ENCODE measurements at regions not wholly inside any gene's neighbourhood (a gene's known extent, or its start where the extent isn't known, plus 50 kb on each side); places are given as distances from the start of the nearest gene placed in this dataset.

DNA sequence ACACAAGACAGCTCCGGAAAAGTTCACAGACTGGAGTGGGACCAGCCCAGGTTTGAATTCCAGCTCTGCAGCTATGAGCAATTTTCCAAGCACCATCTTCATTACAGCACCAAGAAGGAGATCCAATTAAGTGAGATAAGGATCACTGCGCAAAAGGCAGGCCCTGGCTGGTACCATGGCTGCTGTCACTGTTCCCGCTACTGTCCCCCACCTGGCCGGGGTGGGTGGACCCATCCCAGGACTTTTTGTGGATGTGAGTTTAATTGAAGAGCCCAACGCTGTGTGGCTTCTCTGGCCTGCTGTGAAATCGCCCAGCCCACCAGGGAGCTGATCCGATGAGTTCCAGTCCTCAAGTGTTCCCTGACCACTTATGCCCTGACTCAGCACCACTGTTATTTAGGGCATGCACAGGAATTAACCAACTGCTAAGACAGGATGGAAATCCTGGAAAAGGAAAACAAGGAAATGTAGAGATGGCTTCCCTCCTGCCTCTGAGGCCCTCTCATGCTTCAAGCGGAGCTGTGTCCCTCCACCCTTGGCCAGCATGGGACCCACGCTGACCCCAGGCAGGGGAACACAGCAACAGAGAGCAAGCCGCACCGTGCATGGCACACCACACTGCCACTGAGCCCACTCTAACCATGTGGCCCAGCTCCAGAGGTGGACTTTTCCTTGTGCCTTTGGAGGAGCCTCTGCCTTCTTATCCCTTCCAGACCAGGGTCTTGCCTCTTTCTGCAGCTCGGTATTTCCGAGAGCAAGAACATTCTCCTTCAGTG lies 150.0 kb upstream of the CST7 start:
- DNase-seq: no peak

DNA sequence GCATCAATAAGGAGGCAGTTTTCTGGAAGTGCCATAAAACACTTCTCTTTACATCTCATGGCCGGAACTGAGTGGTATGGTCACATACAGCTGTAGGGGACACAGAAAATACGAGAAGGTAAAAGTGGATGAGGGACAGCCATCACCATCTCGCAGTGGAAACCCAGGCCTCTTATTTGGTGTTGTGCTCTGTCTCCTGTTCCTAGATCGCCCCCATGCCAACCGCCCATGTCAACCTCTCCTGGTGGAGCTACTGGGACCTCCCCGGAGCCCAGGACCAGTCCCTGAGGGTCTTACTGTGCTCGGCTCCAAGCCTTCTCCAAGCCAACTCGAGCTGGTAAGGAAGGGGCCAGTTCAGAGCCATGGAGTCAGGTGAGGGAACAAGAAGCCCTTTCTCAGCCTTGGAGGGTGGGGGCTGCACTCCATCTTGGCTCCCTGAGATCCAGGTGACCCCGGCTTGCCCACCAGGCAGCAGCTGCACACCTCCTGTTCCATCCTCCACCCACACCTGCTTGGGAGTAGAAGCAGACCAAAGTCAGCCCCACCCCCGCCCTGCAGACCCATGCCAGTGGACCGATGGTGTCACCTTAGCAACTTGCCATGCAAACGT lies 149.0 kb upstream of the CST7 start:
- DNase-seq: no peak

DNA sequence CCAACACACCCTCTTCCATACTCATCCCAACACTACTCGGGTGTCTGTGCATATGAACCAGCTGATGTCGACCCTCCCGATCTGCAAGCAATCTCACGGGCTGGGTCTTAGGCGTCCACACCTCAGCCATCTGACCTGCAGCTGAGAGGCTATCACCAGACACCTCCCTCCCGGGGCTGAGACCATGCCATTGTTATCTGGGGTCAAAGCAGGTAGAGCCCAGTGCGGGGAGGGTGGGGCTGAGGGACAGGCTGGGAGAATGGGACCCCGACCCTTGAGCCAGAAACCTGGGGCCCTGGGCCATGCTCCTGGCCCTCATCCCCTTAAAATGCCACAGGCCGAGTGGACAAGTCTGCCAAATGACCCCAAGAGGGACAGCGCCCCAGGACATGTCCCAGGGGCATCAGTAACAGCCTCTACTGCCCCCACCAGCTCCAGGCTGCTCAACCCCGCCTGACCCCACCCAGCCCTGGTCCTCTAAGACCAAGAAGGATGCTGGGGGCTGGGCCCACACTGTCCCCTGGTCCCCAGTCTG lies 146.7 kb upstream of the CST7 start:
- DNase-seq: no peak

DNA sequence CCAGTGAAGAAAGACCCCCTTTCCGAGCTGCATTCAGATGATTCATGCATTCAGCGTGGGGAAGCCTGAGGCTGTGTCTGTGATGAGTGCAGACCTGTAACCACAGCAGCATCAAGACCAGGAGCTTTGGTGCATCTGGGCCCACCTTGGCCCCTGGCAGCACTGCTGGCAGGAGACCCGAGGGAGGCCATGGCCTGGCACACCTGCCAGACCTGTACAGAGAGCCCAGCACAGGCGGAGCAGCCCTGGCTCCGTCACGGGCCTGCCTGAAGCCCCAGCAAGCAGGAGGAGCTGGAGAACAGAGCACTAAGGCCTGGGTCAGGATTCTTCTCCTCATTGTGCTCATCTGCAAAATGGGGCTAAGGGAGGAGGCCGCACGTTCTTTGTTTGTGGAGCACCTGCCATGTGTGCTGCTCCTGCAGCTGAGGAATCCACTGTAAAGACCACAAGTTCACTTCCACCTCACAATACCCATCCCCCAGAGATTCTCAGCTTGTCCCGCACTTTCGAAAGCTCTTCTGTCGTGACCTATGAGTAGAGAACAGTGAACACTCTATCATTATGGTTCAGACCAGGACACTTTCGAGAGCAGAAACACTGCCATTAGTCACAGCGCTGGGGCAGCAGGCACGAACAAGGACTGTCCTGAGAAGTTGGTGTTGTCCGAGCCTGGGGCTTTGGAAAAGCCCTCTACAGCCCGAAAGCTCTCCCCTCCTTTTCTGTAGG lies 144.4 kb upstream of the CST7 start:
- DNase-seq: no peak

DNA sequence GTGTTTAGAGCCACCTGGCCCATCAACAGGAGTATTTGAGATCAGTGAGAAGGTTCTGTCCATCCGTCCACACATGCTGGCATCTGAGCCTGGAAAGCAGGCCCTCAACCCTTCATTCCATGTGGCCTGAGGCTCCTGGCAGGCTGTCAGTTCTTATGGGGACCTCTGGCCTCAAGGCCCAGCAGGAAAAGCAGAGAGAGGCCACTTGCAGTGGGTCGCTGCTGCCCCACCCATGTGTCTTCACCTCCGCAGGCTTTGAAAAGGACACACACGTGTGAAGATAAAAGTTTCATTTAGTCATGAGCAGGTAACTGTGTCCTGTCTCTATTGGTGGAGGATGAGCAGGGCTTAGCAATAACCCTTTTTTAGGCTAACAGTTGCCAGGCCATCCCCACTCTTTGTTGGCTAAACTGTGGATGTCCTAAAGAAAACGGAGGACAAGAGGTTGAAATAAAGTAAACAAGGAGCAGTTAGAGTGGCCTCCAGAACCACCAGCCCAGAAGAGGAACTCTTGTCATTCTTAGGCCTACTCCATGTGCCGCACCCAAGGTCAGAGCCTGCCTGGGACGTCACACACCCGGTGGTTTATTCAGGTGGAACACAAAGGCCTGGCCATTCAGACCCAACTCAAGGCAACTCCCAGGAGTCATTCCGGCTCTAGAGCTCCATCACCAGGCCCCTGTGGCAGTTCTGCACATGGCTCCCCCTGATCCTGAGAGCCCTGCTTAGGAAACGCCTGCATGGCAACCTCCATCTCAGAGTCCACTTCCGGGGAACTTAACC lies 143.4 kb upstream of the CST7 start:
- no peak for DNase-seq

DNA sequence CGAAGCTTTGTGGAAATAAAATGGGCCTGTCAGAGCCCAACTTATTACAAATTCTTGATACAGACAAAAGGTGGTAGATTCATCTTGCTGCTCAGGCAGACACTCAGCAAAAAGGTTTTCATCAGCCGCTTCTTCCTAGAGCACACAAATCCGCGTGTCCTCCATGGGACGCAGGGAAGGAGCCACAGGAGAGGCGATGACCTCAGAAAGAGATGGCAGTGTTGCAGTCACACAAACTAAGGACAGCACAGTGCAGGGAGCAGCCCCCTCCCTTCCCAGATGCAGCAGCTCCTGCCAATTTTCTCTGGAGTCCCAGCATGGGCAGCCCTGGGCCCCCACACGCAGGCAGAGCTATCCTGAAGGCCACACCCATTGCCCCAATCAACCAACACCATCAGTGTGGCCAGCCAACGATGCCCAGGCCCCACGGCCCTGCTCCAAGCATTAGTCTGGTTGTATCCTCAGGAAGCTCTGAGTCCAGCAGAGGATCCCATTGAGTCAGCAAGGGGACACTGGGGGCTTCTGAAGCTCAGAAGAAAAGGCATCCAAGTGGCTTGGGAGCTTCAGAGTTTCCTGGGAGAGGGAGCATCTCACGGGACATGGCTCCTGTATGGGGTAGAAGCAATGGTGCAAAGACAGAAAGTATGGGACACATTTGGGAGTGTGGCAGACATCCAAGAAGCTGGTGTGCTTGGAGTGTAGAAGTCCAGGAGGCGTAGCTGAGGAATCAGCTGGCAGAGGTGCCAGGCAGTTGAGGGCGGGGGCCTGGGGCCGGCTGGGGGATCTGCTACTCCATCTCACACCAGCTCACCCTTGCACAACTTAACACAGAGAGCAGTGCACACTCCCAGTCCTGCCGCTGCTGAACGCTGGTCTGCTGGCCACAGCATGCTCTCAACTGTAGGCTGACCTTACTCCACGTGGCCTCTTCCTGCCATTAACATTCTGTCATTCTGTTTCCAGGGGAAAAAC lies 142.1 kb upstream of the CST7 start:
- no peak for DNase-seq

DNA sequence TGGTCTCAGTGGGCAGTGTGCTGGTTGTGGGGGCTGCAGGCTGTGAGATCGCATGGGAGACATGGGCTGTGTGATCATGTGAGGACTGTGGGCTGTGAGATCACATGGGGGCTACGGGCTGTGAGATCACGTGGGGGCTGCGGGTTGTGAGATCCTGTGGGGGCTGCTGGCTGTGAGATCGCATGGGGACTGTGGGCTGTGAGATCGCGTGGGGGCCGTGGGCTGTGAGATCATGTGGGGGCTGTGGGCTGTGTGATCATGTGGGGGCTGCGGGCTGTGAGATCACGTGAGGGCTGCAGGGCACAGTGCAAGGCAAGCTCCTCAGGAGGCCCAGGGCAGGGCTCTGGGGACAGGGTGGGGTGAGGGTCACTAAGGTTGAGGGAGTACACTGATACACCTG lies 140.5 kb upstream of the CST7 start:
- DNase-seq: no peak

DNA sequence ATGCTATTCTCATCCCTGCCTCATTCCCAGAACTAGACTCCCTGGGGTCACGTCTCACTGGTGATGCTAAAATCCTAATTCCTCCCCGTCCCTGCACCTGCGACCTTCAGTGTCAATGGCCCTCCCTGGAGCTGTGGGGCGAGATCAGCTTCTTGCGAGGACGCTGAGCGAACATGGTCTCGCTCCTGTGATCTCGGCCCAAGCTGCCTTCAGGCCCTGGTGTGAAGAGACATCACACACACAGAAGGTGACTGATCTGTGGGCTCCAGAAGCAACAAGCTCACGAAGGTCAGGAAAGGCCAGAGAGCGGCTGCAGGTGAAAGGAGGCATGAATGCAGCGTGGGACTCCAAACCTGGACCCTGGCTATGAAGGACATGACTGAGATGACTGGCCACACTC lies 139.5 kb upstream of the CST7 start:
- no peak for DNase-seq

DNA sequence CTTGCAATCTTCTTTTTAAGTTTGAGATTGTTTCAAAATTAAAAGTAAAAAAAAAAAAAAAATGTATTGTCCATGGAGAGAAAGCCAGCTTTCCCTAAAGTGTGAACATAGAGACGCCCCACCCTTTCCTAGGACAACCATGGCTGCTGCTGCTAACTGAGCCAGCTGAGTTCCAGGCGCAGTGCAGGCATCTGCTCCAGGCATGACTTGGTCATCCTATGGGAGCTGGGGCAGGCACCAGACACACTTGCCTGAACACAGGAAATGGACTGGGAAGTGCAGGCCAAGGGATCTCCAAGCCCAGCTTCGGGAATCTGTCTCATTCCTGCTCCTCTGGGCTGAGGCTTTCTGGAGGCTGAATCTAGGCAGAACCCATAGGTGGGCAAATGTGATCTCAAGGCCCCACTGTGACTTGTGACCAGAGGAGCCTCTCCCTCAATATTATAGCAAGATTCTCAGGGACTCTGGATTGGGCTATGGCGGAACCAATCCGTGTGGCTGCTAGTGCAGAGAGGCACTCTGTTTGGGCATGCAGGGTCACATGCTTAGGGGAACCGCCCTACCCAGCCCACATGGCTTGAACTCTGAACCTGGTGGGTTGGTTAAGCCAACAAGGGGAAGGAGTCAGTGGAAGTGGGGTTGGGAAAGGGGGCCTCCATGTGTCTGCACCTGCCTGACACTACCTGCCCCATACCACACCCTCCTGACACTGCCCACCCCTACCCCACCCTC lies 138.2 kb upstream of the CST7 start:
- DNase-seq: no peak

DNA sequence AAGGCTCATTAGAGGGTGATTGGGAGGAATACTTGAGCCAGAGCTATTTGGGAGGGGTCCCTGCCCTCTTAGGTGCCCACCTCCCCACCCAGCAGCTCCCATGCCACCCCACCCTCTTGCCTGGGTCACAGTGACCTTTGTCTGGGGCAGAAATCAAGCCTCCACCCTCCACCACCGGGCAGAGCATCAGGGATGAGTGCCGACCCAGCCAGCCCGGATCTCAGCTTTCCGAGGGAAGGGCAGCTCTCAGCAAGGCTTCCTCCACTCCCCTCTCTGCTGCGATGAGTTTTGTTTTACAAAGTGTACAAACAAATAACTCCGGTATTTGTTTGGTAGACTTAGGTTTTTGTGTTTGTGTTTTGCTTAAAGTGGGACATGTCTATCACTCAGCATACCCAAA lies 136.7 kb upstream of the CST7 start:
- no peak for DNase-seq

DNA sequence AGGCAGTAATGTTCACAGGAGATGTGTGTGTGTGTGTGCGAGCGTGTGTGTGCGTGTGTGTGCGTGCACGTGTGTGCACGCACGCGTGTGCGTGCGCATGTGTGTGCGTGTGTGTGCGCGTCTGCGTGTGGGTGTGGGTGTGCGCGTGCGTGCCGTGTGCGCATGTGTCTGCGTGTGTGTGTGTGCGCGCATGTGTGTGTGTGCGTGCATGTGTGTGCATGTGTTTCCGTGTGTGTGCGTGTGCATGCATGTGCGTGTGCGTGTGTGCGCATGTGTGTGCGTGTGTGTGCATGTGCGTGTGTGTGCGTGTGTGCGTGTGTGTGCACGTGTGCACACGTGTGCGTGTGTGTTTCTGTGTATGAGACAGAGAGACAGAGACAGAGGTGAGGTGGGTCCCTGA lies 136.0 kb upstream of the CST7 start:
- DNase-seq: no peak

DNA sequence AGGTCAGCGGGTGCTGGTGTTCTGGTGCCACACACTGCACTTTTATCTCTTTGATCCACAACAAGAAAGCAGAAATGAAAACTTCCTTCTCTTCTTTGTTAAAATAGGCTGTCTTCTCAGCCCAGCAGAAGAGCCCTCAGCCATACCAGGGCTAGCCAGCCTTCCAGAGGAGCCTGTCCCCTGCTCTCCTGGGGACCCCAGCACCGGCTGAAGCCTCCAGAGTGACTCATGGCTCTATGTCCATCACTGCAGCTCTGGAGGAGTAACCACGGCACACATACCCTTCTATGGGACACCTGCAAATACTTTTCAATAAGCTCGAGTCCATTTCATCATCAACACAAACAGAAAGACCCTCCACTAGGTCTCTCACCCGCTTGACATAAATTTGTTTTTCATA lies 135.6 kb upstream of the CST7 start:
- DNase-seq: no peak

DNA sequence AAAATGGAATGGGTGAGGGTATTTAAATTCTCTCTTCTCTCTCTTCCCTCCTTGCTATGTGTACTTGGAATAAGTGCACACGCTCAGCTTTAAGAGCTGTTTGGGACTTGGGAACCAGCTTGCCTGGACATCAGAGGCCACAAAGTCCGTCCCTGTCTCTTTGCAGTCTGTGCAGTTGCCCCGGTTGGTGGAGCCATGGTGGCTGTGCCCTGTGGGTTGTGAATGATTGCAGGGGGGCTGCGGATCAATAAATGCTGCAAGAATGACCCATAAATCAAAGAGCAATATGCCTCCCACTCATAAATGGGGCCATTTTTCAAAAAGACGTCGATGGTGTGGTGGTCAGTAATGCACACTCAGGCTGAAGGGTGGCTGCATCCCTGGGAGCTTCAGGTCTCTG lies 135.1 kb upstream of the CST7 start:
- no peak for DNase-seq

DNA sequence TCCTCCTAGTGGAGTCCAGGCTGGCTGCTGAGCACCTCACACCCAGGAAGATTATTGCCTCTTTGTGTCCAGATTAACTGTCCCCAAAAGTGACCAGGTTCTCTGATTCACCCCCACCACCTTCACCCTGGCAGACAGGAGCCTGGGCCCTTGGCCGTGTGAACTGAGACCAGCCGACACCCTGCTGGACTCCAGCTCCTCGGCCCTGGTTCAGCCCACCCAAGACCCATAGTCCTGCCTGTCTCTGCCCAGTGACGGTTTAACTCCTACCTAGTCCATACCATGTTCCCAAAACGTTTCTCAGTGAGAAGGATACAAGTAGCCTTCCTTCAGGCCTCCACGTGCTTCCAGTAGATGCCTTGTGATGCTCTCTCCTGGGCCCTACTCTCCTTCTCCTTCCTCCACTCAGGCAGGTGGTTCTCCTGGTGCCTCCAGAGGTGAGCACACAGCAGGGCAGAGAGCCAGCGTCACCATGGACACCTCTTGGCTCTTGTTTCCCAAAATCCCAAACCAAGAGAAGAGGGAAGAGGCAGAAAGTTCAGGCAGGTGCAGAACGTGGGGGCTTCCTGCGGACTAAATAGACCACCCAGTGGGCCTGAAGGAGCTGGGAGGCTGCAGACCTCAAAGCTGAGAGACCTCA lies 134.4 kb upstream of the CST7 start:
- no peak for DNase-seq

DNA sequence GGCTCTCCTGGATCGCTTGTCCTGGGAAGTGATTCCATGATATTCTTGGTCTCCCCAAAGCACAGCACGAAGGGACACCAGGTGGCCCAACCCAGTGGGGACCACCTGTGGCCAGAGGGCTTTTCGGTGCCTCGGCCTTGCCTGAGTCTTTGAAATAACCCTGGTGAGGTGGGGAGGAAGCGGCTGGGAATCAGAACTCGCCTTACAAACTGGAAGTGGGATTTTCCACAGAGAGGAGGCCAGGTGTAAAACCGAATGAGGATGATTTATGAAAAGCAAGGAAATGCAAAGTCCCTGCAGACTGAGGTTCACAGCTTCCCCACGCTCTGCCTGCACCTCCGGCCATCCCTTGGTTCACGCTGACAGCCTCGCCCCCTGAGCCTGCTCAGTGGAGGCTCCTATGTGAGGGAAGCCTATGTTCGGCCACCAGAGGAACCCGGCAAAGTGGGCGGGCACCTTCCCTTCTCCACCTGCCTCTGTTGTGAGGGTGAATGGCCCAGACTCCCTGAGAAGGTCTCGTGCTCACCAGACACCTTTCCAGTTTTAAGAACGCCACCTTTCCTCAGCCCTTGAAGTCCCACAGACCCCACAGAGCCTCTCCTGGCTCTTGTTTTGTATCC lies 133.8 kb upstream of the CST7 start:
- no peak for DNase-seq

DNA sequence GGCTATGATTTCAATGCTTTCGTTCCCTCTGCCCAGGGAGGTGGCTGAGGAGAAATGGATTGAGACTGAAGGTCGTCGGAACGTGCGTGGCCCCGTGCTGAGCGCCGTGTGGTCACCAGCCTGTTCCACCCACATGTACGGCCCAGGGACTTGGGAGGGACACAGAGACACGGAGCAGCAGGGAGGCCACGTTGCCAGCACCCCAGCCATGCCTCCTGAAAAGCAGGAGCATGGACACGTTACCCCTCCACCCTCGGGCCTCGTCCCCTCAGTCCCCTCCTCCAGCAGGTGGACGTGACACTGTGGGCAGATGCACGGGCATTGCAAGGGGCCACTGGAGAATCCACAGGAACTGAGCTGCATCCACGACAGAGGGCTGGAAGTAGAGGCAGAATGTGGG lies 133.1 kb upstream of the CST7 start:
- no peak for DNase-seq

DNA sequence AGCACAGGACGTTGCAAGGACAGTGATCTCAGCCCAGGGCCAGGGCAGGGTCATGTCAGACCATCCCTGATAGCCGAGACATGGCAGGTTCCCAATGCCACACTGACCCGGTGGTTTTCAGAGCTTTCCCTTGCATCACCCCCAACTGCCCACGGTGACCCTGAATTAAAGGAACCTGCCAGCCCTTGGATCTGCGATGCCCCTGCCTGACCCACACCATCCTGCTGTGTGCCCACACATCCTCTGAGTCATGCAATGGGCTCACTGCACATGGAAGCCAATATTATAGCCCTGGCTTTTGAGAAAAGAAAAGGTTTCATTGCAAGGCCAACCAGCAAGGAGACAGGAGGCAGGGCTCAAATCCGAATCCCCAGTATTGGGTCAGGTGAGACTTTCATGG lies 132.6 kb upstream of the CST7 start:
- DNase-seq: no peak

DNA sequence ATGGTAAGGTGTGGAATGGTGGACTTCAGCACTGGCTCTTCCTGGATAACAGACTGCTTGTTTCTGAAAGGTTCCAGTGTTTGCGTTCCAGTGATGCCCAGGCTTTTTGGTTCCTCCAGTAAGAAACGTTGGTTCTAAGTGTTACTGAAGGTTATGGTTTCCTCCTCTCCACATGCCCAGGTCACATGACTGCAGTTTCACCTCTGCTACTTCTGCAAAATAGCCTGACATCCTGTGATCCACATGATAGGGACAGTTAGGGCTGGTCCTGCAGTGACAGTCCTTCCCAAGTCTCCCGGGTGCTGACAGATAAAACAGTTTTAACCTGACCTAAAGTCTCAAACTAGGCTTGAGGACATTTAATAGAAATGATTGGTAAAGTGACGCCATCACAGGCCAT lies 132.2 kb upstream of the CST7 start:
- DNase-seq: no peak

DNA sequence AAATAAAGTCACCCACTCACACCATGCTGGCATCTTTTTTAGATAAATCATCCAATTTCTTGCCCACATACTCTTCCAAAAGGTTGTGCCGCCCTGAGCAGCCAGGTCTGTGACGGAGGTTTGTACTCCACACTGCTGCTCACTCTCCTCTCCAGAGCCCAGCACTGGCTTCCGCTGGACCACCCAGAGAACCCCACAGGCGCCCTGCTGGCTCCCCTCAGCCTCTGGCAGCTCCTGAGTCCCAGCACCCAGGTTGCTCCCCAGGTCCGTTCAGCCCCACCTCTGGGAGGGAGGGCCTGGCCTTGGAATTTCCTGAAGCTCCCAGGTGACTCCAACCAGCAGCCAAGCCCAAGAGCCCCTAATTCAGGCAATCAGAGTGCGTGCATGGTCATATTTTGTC lies 131.7 kb upstream of the CST7 start:
- no peak for DNase-seq

DNA sequence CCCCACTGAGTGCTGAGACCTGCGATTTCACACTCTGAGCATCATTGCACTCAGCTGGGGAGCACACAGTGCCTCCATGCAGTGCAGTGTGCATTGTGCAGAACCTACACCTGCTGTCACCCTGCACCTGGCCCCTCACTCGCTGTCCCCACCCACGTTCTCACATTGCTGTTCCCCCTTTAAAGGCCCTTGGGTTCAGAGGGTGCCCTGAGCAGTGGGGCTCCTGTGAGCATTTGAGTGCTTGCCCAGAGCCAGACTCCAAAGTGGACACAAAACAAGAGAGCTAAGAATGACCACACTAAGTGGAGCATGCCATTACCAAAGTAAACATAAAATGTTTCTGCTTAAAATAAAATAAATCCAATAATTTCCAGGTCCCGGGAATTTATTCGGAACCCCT lies 131.0 kb upstream of the CST7 start:
- no peak for DNase-seq
